Lower leg skin (tissue), 4 donors: ENCODE measurements at regions not wholly inside any gene's neighbourhood (a gene's known extent, or its start where the extent isn't known, plus 50 kb on each side); places are given as distances from the start of the nearest gene placed in this dataset.
A peak's percentile ranks its signal among the peaks of the same experiment; 100 is the strongest.

Source experiments
- DNase-seq, 2 donors: peaks; one replicate each; pipeline ENCODE4 v3.0.0-alpha.2; 2019; ENCODE audit warnings: low spot score in 2 of 2
- H3K4me3 ChIP-seq: fragments of 200-600 bp; sonication (generic); 2 replicates; pipeline ENCODE4 v1.5.1; 2017; ENCODE audit warnings: mild to moderate bottlenecking, low read depth; ENCODE audit not compliant: poor library complexity, severe bottlenecking
- CTCF ChIP-seq, 3 donors: fragments of 450-650 bp; IDR thresholded peaks; one replicate each; pipeline ENCODE4 v1.5.1; 2016; ENCODE audit warnings: antibody characterized with exemption in 3 of 3, mild to moderate bottlenecking in 3 of 3, moderate library complexity in 2 of 3
- POLR2A ChIP-seq, 2 donors: fragments of 450-650 bp; IDR thresholded peaks; one replicate each; pipeline ENCODE4 v1.6.1; 2016 to 2017; ENCODE audit warnings: antibody characterized with exemption in 2 of 2, mild to moderate bottlenecking in 1 of 2, moderate library complexity in 1 of 2
- WGBS, 2 donors: methylation state at CpG; one replicate each; pipeline ENCODE4 v1.1.5; 2018; 5-methylcytosine and 5-hydroxymethylcytosine counted together
- intact Hi-C: fragments of 100-400 bp; cut with DNase I; formaldehyde crosslinking; loops from one replicate; pipeline ENCODE4 v1.15.0; 2023; ENCODE audit warnings: low total_unique reads

GRCh38 chr11:115764176-115764575, 260.0 kb upstream of the CADM1 start:
- H3K4me3 ChIP-seq = no peak overlapping the region
- WGBS, 2 donors = 80 to 81% methylated on average over 7 of the region's 7 CpGs
- intact Hi-C loops = no loop called here
- TF ChIP-seq POLR2A (IDR thresholded peaks at IDR 0.05) = no peak
- TF ChIP-seq CTCF (IDR thresholded peaks at IDR 0.05) = no peak
- peak in 1 of 2 donors; percentile 50 for DNase-seq

- WGBS, 2 donors = 95 to 96% methylated on average over 1 of the region's 1 CpG
- no peak for TF ChIP-seq CTCF (IDR thresholded peaks at IDR 0.05)
- TF ChIP-seq POLR2A (IDR thresholded peaks at IDR 0.05) = no peak
- intact Hi-C loops = no loop called here
Measured at GRCh38 chr11:115761817-115762216, 257.6 kb upstream of the CADM1 start.

GRCh38 chr11:115761348-115761747, 257.1 kb upstream of the CADM1 start:
- DNase-seq = no peak
- no peak for TF ChIP-seq CTCF (IDR thresholded peaks at IDR 0.05)
- TF ChIP-seq POLR2A (IDR thresholded peaks at IDR 0.05) = no peak
- intact Hi-C loops = no loop called here
- H3K4me3 ChIP-seq = no peak overlapping the region
- WGBS, 2 donors = 27 to 36% methylated on average over 1 of the region's 1 CpG

More at GRCh38 chr11:115761817-115762216, 257.6 kb upstream of the CADM1 start:
- no peak for DNase-seq
- H3K4me3 ChIP-seq = no peak overlapping the region

GRCh38 chr11:115760461-115761320, 256.5 kb upstream of the CADM1 start:
- intact Hi-C loops = no loop called here
- WGBS, 2 donors = 38 to 42% methylated on average over 13 to 15 of the region's 19 CpGs

GRCh38 chr11:115759622-115760460, 255.6 kb upstream of the CADM1 start:
- TF ChIP-seq CTCF (IDR thresholded peaks at IDR 0.05) = no peak
- no peak for TF ChIP-seq POLR2A (IDR thresholded peaks at IDR 0.05)
- DNase-seq = no peak
- H3K4me3 ChIP-seq = peak overlapping the region; percentile 47
- 3 to 6% methylated on average over 44 to 54 of the region's 70 CpGs for WGBS, 2 donors
- intact Hi-C loops = no loop called here

More at GRCh38 chr11:115760461-115761320, 256.5 kb upstream of the CADM1 start:
- H3K4me3 ChIP-seq = peak overlapping the region; percentile 47
- TF ChIP-seq POLR2A (IDR thresholded peaks at IDR 0.05) (no peak), CTCF (IDR thresholded peaks at IDR 0.05) (no peak)
- no peak for DNase-seq
